ENCODE measurements at regions not wholly inside any gene's neighbourhood (a gene's known extent, or its start where the extent isn't known, plus 50 kb on each side); places are given as distances from the start of the nearest gene placed in this dataset.

GRCh38 chr5:175603987-175604739, 53.7 kb upstream of the HRH2 start:
- DNase-seq (ENCODE audit: extremely low spot score) = no peak
- POLR2A ChIA-PET = no interaction called here
- CTCF ChIA-PET = interaction anchor here (1.1 kb wide), 1 partner anchor 70 kb away, joined by 4 read pairs; no protein-coding TSS in a partner anchor
- TF ChIP-seq FOXK2 (IDR thresholded peaks at IDR 0.05) (no peak), ARNT (IDR thresholded peaks at IDR 0.05) (no peak), ELF4 (IDR thresholded peaks at IDR 0.05) (no peak), HDGF (IDR thresholded peaks at IDR 0.05; ENCODE audit: borderline replicate concordance) (no peak)

GRCh38 chr5:175606409-175606808, 51.5 kb upstream of the HRH2 start:
- TF ChIP-seq L3MBTL2 (conservative IDR thresholded peaks at IDR 0.05) (no peak), BHLHE40 (IDR thresholded peaks at IDR 0.05; ENCODE audit: borderline replicate concordance) (no peak), LEF1 (IDR thresholded peaks at IDR 0.05; ENCODE audit: borderline replicate concordance) (no peak), FOXK2 (IDR thresholded peaks at IDR 0.05) (no peak), TARDBP (IDR thresholded peaks at IDR 0.05) (no peak), NFRKB (IDR thresholded peaks at IDR 0.05) (no peak), FOXA1 (IDR thresholded peaks at IDR 0.05) (no peak)
- no peak for DNase-seq (ENCODE audit: extremely low spot score)
- ChIA-PET POLR2A (no interaction called here), CTCF (no interaction called here)

Measured in HEK293T (cell line).